Type B pancreatic cell (in vitro differentiated cells): ENCODE measurements at regions not wholly inside any gene's neighbourhood (a gene's known extent, or its start where the extent isn't known, plus 50 kb on each side); places are given as distances from the start of the nearest gene placed in this dataset.

Experiments
- DNase-seq: peaks from one replicate; pipeline ENCODE4 v3.0.0; 2021; ENCODE audit warnings: mixed read lengths; ENCODE audit not compliant: unreplicated experiment; ENCODE audit errors: extremely low spot score
- H3K27ac Mint-ChIP-seq: 2 replicates; pipeline ENCODE4 v1.8.0; 2021; ENCODE audit warnings: mild to moderate bottlenecking, mixed read lengths
- H3K27me3 Mint-ChIP-seq: 2 replicates; pipeline ENCODE4 v1.8.0; 2021; ENCODE audit warnings: mixed read lengths
- H3K36me3 Mint-ChIP-seq: 2 replicates; pipeline ENCODE4 v1.8.0; 2021; ENCODE audit warnings: mixed read lengths
- H3K4me1 Mint-ChIP-seq: one replicate; pipeline ENCODE4 v1.8.0; 2021; ENCODE audit warnings: mixed read lengths; ENCODE audit not compliant: unreplicated experiment
- H3K4me3 Mint-ChIP-seq: 2 replicates; pipeline ENCODE4 v1.8.0; 2021; ENCODE audit warnings: mild to moderate bottlenecking, mixed read lengths
- H3K9me3 Mint-ChIP-seq: 2 replicates; pipeline ENCODE4 v1.8.0; 2021; ENCODE audit warnings: mixed read lengths
- TF ChIP-seq, protein P1 (sequence below): fragments of 200-600 bp; sonication (generic); conservative IDR thresholded peaks from 2 replicates; pipeline ENCODE4 v1.5.0; 2021; ENCODE audit warnings: antibody characterized with exemption, mild to moderate bottlenecking

GRCh38 chr11:130772266-130773227 is 143.7 kb downstream of the SNX19 start:
- no peaks in the 10 kb centered on the region for H3K27me3 Mint-ChIP-seq
- H3K9me3 Mint-ChIP-seq, result no peaks in the 10 kb centered on the region
- no peak for DNase-seq
- no peaks in the 10 kb centered on the region for H3K36me3 Mint-ChIP-seq
- TF ChIP-seq, protein P1, sequence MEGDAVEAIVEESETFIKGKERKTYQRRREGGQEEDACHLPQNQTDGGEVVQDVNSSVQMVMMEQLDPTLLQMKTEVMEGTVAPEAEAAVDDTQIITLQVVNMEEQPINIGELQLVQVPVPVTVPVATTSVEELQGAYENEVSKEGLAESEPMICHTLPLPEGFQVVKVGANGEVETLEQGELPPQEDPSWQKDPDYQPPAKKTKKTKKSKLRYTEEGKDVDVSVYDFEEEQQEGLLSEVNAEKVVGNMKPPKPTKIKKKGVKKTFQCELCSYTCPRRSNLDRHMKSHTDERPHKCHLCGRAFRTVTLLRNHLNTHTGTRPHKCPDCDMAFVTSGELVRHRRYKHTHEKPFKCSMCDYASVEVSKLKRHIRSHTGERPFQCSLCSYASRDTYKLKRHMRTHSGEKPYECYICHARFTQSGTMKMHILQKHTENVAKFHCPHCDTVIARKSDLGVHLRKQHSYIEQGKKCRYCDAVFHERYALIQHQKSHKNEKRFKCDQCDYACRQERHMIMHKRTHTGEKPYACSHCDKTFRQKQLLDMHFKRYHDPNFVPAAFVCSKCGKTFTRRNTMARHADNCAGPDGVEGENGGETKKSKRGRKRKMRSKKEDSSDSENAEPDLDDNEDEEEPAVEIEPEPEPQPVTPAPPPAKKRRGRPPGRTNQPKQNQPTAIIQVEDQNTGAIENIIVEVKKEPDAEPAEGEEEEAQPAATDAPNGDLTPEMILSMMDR, result no peak
- peaks cover 41% of the 10 kb centered on the region for H3K4me1 Mint-ChIP-seq
- no peak overlapping the region for H3K27ac Mint-ChIP-seq
- no peak overlapping the region for H3K4me3 Mint-ChIP-seq

DNA sequence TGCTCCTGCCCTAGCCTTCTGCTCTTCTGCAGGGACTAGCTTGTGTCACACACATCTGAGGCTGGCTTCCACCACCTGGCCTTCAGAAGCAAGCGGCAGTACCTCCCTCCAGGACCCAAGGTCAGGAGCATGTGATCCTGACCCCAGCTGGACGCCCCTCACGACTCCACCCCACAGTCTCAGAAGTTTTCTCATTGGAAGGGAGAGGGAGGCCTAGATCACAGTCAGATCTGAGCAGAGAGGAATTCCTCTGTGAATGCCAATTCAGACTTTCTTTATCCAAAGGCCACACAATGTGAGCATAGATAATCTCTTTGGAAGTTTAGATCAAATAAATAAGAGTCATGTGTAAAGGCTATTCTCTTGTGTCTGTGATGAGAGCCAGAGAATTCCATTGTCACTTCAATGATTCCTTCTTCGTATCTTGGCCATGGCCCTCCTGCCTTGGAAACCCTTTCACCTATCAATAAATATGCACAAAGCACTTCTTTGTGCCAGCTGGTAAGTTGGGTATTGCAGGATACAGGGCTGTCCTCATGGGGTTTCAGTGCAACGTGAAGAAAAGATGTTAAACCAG is 142.9 kb downstream of the SNX19 start:
- Mint-ChIP-seq H3K4me1 (peaks cover 41% of the 10 kb centered on the region), H3K27me3 (no peaks in the 10 kb centered on the region), H3K9me3 (no peaks in the 10 kb centered on the region), H3K36me3 (no peaks in the 10 kb centered on the region), H3K27ac (no peak overlapping the region), H3K4me3 (no peak overlapping the region)
- DNase-seq, result no peak
- TF ChIP-seq, protein P1, result no peak

- peaks cover 41% of the 10 kb centered on the region for H3K4me1 Mint-ChIP-seq
- no peak overlapping the region for H3K27ac Mint-ChIP-seq
- H3K27me3 Mint-ChIP-seq, result no peaks in the 10 kb centered on the region
- no peaks in the 10 kb centered on the region for H3K9me3 Mint-ChIP-seq
- no peaks in the 10 kb centered on the region for H3K36me3 Mint-ChIP-seq
- peak; percentile 44 for DNase-seq
- no peak overlapping the region for H3K4me3 Mint-ChIP-seq
- TF ChIP-seq, protein P1, result no peak
Observed at GRCh38 chr11:130774703-130775102, 141.6 kb downstream of the SNX19 start.

GRCh38 chr11:130775306-130776060 is 140.8 kb downstream of the SNX19 start:
- no peaks in the 10 kb centered on the region for H3K27me3 Mint-ChIP-seq
- no peaks in the 10 kb centered on the region for H3K9me3 Mint-ChIP-seq
- TF ChIP-seq, protein P1, result no peak
- no peak overlapping the region for H3K27ac Mint-ChIP-seq
- peaks cover 34% of the 10 kb centered on the region for H3K4me1 Mint-ChIP-seq
- H3K36me3 Mint-ChIP-seq, result no peaks in the 10 kb centered on the region
- DNase-seq, result no peak
- no peak overlapping the region for H3K4me3 Mint-ChIP-seq

DNA sequence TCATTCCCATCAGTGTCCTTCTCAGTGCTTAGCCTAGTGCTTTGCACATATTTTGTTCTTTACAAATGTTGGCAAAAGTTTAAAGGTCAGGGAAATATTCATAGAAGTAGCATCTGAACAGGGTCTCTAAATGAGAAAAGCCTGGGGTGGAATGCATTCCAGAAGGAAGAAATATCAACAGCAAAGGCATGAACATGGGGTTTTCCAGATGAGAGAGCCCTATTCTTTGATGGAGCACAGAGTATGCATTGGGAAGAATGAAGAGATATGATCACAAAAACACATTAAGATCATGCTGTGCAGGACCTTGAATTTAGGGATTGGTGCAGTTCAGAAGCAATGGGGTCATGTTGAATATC is 140.2 kb downstream of the SNX19 start:
- DNase-seq, result no peak
- Mint-ChIP-seq H3K27me3 (no peaks in the 10 kb centered on the region), H3K36me3 (no peaks in the 10 kb centered on the region), H3K4me3 (no peak overlapping the region), H3K27ac (no peak overlapping the region), H3K4me1 (peaks cover 32% of the 10 kb centered on the region), H3K9me3 (no peaks in the 10 kb centered on the region)
- TF ChIP-seq, protein P1, result no peak
